CD4-positive, alpha-beta memory T cell (primary cell): ENCODE measurements at regions not wholly inside any gene's neighbourhood (a gene's known extent, or its start where the extent isn't known, plus 50 kb on each side); places are given as distances from the start of the nearest gene placed in this dataset.
"Not testable (repeated sequence)": the region's sequence is repeated elsewhere in the genome, so short reads cannot be mapped to it uniquely, and the experiment has no call there.

Experiments used
- CTCF ChIA-PET: fragments of 350-600 bp; sonication (Branson Sonifier 250); formaldehyde crosslinking; loops from one replicate; lab custom pipeline; 2021; ENCODE audit warnings: inconsistent platforms; ENCODE audit not compliant: partially characterized antibody; lab: Charles Lee
- POLR2A ChIA-PET: fragments of 350-600 bp; sonication (Branson Sonifier 250); formaldehyde crosslinking; loops from one replicate; lab custom pipeline; 2021; ENCODE audit not compliant: partially characterized antibody; lab: Charles Lee
- DNase-seq, 5 donors: peaks; one replicate each; pipeline versions ENCODE4 v3.0.0 to v3.0.0-alpha.2; 2020 to 2022; ENCODE audit warnings: mixed read lengths in 1 of 5
- H3K27ac ChIP-seq: one replicate; pipeline ENCODE4 v1.7.0; 2013; ENCODE audit warnings: low read depth, low read length
- H3K27me3 ChIP-seq: 2 replicates; pipeline ENCODE4 v1.7.0; 2013; ENCODE audit warnings: mild to moderate bottlenecking, low read length, moderate library complexity; ENCODE audit not compliant: insufficient read depth
- H3K36me3 ChIP-seq: 2 replicates; pipeline ENCODE4 v1.7.0; 2013; ENCODE audit warnings: mild to moderate bottlenecking, low read length, moderate library complexity; ENCODE audit not compliant: insufficient read depth
- H3K4me1 ChIP-seq: 2 replicates; pipeline ENCODE4 v1.7.0; 2013; ENCODE audit warnings: mild to moderate bottlenecking, low read length, moderate library complexity; ENCODE audit not compliant: insufficient read depth
- H3K4me3 ChIP-seq, 2 donors: one replicate each; pipeline ENCODE4 v1.7.0; 2013; ENCODE audit warnings: low read length in 2 of 2, mild to moderate bottlenecking in 1 of 2
- H3K9me3 ChIP-seq, 2 donors: one replicate each; pipeline ENCODE4 v1.7.0; 2013; ENCODE audit warnings: low read length in 2 of 2, control low read depth in 1 of 2; ENCODE audit not compliant: control insufficient read depth in 1 of 2
- H3K27ac Mint-ChIP-seq, 7 donors: one replicate each; pipeline ENCODE4 v1.8.0; 2020 to 2021; ENCODE audit warnings: mixed read lengths in 7 of 7, mild to moderate bottlenecking in 6 of 7, inconsistent platforms in 3 of 7, moderate library complexity in 3 of 7
- H3K27me3 Mint-ChIP-seq, 2 donors: one replicate each; pipeline ENCODE4 v1.8.0; 2020 to 2021; ENCODE audit warnings: mixed read lengths in 2 of 2
- H3K36me3 Mint-ChIP-seq, 2 donors: one replicate each; pipeline ENCODE4 v1.8.0; 2020 to 2021; ENCODE audit warnings: mixed read lengths in 2 of 2, inconsistent platforms in 1 of 2, mild to moderate bottlenecking in 1 of 2
- H3K4me1 Mint-ChIP-seq, 4 donors: one replicate each; pipeline ENCODE4 v1.8.0; 2020 to 2021; ENCODE audit warnings: mixed read lengths in 4 of 4, mild to moderate bottlenecking in 1 of 4
- H3K4me3 Mint-ChIP-seq, 8 donors: one replicate each; pipeline ENCODE4 v1.8.0; 2020 to 2021; ENCODE audit warnings: mixed read lengths in 8 of 8, mild to moderate bottlenecking in 7 of 8, moderate library complexity in 6 of 8, inconsistent platforms in 3 of 8
- H3K9me3 Mint-ChIP-seq, 8 donors: one replicate each; pipeline ENCODE4 v1.8.0; 2020 to 2021; ENCODE audit warnings: mixed read lengths in 8 of 8, mild to moderate bottlenecking in 5 of 8, inconsistent platforms in 3 of 8, moderate library complexity in 1 of 8
- intact Hi-C: fragments of 100-400 bp; cut with micrococcal nuclease; formaldehyde crosslinking; loops from one replicate; pipeline ENCODE4 v1.15.1; 2023

DNA sequence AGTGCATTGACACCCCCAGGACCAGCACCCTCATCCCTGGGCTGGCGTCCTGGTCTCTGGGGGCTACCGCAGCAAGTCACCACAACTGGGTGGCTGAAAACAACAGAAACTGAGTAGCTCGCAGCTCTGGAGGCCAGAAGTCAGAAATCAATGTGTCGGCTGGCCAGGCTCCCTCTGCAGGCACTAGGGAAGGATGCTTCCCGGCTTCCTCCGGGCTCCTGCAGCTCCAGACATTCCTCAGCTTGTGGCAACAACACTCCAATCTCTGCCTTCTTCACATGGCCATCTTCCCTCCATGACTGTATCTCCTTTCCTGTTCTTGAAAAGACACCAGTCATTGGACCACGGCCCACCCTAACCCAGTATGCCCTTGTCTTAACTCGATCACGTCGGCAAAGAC lies 224.2 kb downstream of the NPHP4 start:
- Histone ChIP-seq H3K4me3 (no peak overlapping the region), H3K9me3 (no peaks in the 10 kb centered on the region), H3K36me3 (no peaks in the 10 kb centered on the region), H3K27me3 (no peaks in the 10 kb centered on the region), H3K4me1 (no peaks in the 10 kb centered on the region), H3K27ac (no peak overlapping the region)
- H3K4me1 Mint-ChIP-seq, result peaks cover 0 to 8% (median 3%) of the 10 kb centered on the region in 4 donors
- no peak for DNase-seq
- peaks cover 26 to 36% of the 10 kb centered on the region in 2 donors for H3K27me3 Mint-ChIP-seq
- CTCF ChIA-PET, result no interaction called here
- POLR2A ChIA-PET, result no interaction called here
- no peak overlapping the region for H3K4me3 Mint-ChIP-seq
- no peaks in the 10 kb centered on the region for H3K36me3 Mint-ChIP-seq
- H3K9me3 Mint-ChIP-seq, result peaks cover 0 to 13% (median 9%) of the 10 kb centered on the region in 8 donors
- H3K27ac Mint-ChIP-seq, result no peak overlapping the region
- intact Hi-C loops, result no loop called here

DNA sequence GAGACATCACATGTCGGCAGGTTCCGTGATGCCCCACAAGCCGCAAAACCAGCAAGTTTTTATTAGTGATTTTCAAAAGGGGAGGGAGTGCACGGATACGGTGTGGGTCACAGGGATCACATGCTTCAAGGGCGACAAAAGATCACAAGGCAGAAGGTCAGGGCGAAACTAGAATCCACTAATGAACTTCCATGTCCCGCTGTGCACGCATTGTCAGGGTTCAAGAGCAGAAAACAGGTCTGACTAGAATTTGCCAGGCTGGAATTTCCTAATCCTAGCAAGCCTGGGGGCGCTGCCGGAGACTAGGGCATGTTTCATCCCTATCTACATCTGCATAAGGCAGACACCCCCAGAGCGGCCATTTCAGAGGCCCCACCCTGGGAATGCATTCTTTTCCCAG lies 225.2 kb downstream of the NPHP4 start:
- intact Hi-C loops, H3K4me3 ChIP-seq, CTCF ChIA-PET, H3K4me1 ChIP-seq, H3K27ac ChIP-seq, H3K36me3 ChIP-seq, H3K27me3 ChIP-seq, DNase-seq, H3K27ac Mint-ChIP-seq, H3K4me3 Mint-ChIP-seq, POLR2A ChIA-PET, H3K4me1 Mint-ChIP-seq, H3K36me3 Mint-ChIP-seq, H3K9me3 ChIP-seq: not testable (repeated sequence)
- H3K9me3 Mint-ChIP-seq, result peaks cover 0 to 13% (median 9%) of the 10 kb centered on the region in 8 donors
- H3K27me3 Mint-ChIP-seq, result peaks cover 26 to 37% of the 10 kb centered on the region in 2 donors

DNA sequence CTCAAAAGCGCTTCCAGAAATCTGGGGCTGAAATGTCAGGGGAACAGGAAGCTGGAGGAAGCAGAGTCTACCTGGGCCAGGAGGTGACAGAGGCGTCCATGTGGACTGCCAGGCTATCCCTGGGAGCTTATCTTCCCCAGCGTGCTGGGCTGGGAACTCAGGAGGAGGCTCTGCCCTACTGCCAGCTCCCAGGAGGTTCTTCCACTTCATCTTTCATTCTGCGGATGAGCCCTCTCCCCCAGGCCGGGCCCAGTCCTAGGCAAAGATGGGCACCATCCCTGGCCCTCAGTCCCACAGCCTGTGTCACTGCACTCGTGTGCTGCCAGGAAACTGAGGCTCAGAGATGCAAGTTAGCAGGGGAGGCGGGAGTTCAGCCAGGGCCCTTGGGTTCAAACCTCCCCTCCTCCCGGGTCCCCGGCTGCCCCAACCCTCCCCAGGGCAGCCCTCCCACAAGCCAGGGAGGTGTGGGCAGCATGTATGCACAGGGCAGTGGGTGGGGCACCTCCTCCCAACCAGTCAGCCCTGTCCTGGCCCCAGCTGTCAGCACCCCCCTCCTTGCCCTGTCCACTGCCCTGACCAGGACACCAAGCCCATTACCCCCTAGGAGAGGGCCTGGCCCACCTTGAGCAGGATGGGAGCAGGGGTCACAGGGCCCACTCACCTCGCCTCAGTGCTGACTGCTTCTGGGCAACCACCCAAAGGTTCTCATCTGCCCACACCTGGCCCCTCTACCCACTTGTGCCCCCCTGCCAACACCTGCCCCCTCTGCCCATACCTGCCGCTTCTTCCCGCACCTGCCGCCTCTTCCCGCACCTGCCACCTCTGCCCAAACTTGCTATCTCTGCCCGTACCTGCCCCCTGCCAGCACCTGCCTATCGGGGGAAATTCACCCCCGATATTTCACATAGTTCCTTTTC lies 226.0 kb downstream of the NPHP4 start:
- H3K9me3 ChIP-seq, result no peaks in the 10 kb centered on the region
- ChIA-PET POLR2A (no interaction called here), CTCF (no interaction called here)
- no peaks in the 10 kb centered on the region for H3K27me3 ChIP-seq
- H3K4me1 Mint-ChIP-seq, result peaks cover 0 to 7% (median 3%) of the 10 kb centered on the region in 4 donors
- peaks cover 0 to 13% (median 9%) of the 10 kb centered on the region in 8 donors for H3K9me3 Mint-ChIP-seq
- no peaks in the 10 kb centered on the region for H3K4me1 ChIP-seq
- peaks cover 24 to 39% of the 10 kb centered on the region in 2 donors for H3K27me3 Mint-ChIP-seq
- no peaks in the 10 kb centered on the region for H3K36me3 Mint-ChIP-seq
- intact Hi-C loops, result no loop called here
- no peak overlapping the region for H3K27ac Mint-ChIP-seq
- H3K4me3 Mint-ChIP-seq, result no peak overlapping the region
- no peak overlapping the region for H3K4me3 ChIP-seq
- no peak for DNase-seq
- no peak overlapping the region for H3K27ac ChIP-seq
- H3K36me3 ChIP-seq, result no peaks in the 10 kb centered on the region

- Mint-ChIP-seq H3K27me3 (peaks cover 22 to 33% of the 10 kb centered on the region in 2 donors), H3K4me3 (no peak overlapping the region), H3K36me3 (no peaks in the 10 kb centered on the region), H3K4me1 (peaks cover 0 to under 1% (median 0%) of the 10 kb centered on the region in 4 donors), H3K9me3 (peaks cover under 1 to 14% (median 9%) of the 10 kb centered on the region in 8 donors), H3K27ac (no peak overlapping the region)
- H3K36me3 ChIP-seq, result no peaks in the 10 kb centered on the region
- no peaks in the 10 kb centered on the region for H3K27me3 ChIP-seq
- CTCF ChIA-PET, result no interaction called here
- POLR2A ChIA-PET, result no interaction called here
- no peaks in the 10 kb centered on the region for H3K9me3 ChIP-seq
- intact Hi-C loops, result no loop called here
- no peak overlapping the region for H3K4me3 ChIP-seq
- H3K4me1 ChIP-seq, result no peaks in the 10 kb centered on the region
- DNase-seq, result no peak
- no peak overlapping the region for H3K27ac ChIP-seq
Observed at GRCh38 chr1:5765483-5765882, 226.7 kb downstream of the NPHP4 start.

DNA sequence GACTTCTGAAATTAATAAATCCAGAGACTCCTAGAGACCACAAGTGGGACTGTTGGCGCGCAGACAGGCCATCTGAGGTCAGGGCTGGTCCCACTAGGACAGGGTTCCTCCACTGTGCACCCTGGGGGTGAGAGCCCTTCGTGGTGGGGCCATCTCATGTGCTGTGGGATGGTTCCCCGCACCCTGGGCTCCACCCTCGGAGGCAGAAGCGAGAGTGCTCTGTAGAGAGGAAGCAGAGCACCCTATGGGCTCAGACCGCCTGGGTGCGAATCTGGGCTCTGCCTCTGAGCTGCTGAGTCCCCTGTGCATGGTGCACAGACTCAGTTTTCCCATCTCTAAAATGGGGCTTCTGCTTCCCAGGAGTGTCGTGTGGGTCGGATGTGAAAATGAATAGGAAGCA lies 227.3 kb downstream of the NPHP4 start:
- no peaks in the 10 kb centered on the region for H3K27me3 ChIP-seq
- no peaks in the 10 kb centered on the region for H3K36me3 ChIP-seq
- no peak overlapping the region for H3K4me3 Mint-ChIP-seq
- CTCF ChIA-PET, result no interaction called here
- peaks cover 2 to 15% (median 9%) of the 10 kb centered on the region in 8 donors for H3K9me3 Mint-ChIP-seq
- H3K27ac Mint-ChIP-seq, result no peak overlapping the region
- H3K27ac ChIP-seq, result no peak overlapping the region
- H3K27me3 Mint-ChIP-seq, result peaks cover 22 to 33% of the 10 kb centered on the region in 2 donors
- no peak for DNase-seq
- no peaks in the 10 kb centered on the region for H3K4me1 ChIP-seq
- POLR2A ChIA-PET, result no interaction called here
- no peak overlapping the region for H3K4me3 ChIP-seq
- intact Hi-C loops, result no loop called here
- no peaks in the 10 kb centered on the region for H3K36me3 Mint-ChIP-seq
- H3K9me3 ChIP-seq, result no peaks in the 10 kb centered on the region
- no peaks in the 10 kb centered on the region for H3K4me1 Mint-ChIP-seq

DNA sequence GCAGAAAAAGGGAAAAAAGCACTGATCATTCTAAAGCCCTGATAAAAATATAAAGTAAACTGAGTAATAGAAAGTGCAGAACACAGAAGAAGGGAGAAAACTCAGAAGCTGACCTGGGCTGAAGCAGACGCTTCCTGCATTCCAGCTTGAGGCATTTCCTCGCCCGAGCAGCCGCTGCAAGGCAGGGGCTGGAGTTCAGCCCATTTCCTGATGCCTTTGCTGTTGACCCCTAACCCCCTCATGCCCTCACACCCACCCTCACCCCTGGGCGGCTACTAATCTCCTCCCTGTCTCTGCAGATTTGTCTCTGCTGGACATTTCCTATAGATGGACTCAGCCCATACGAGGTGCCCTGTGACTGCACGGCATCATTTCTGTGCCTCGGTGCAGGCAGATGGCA lies 227.8 kb downstream of the NPHP4 start:
- ChIA-PET CTCF (no interaction called here), POLR2A (no interaction called here)
- H3K27ac Mint-ChIP-seq, result no peak overlapping the region
- no peak for DNase-seq
- H3K36me3 Mint-ChIP-seq, result no peaks in the 10 kb centered on the region
- Histone ChIP-seq H3K36me3 (no peaks in the 10 kb centered on the region), H3K4me1 (no peaks in the 10 kb centered on the region), H3K27ac (no peak overlapping the region), H3K27me3 (no peaks in the 10 kb centered on the region), H3K4me3 (no peak overlapping the region), H3K9me3 (no peaks in the 10 kb centered on the region)
- H3K27me3 Mint-ChIP-seq, result peaks cover 24 to 35% of the 10 kb centered on the region in 2 donors
- H3K4me3 Mint-ChIP-seq, result no peak overlapping the region
- H3K9me3 Mint-ChIP-seq, result peaks cover 2 to 15% (median 9%) of the 10 kb centered on the region in 8 donors
- intact Hi-C loops, result no loop called here
- H3K4me1 Mint-ChIP-seq, result no peaks in the 10 kb centered on the region

GRCh38 chr1:5763696-5764370 lies 228.4 kb downstream of the NPHP4 start:
- no peaks in the 10 kb centered on the region for H3K36me3 Mint-ChIP-seq
- no peak for DNase-seq
- peaks cover 2 to 15% (median 9%) of the 10 kb centered on the region in 8 donors for H3K9me3 Mint-ChIP-seq
- no peak overlapping the region for H3K4me3 ChIP-seq
- ChIA-PET POLR2A (no interaction called here), CTCF (no interaction called here)
- no peaks in the 10 kb centered on the region for H3K9me3 ChIP-seq
- no peaks in the 10 kb centered on the region for H3K36me3 ChIP-seq
- H3K27ac ChIP-seq, result no peak overlapping the region
- no peaks in the 10 kb centered on the region for H3K27me3 ChIP-seq
- H3K4me1 ChIP-seq, result no peaks in the 10 kb centered on the region
- H3K27me3 Mint-ChIP-seq, result peaks cover 22 to 35% of the 10 kb centered on the region in 2 donors
- H3K4me3 Mint-ChIP-seq, result no peak overlapping the region
- intact Hi-C loops, result no loop called here
- H3K27ac Mint-ChIP-seq, result no peak overlapping the region
- H3K4me1 Mint-ChIP-seq, result no peaks in the 10 kb centered on the region
